Testis (tissue), 2 donors: ENCODE measurements at regions not wholly inside any gene's neighbourhood (a gene's known extent, or its start where the extent isn't known, plus 50 kb on each side); places are given as distances from the start of the nearest gene placed in this dataset.

Source experiments
- POLR2A ChIP-seq: fragments of 450-650 bp; IDR thresholded peaks from one replicate; pipeline ENCODE4 v1.6.1; 2017; ENCODE audit warnings: antibody characterized with exemption, mild to moderate bottlenecking, moderate library complexity
- TF ChIP-seq, protein P1 (sequence below), 3 experiments: fragments of 450-650 bp in 2 of 3; fragments of 200-600 bp in 1 of 3; sonication (generic) in 1 of 3; IDR thresholded peaks; one replicate each; pipeline ENCODE4 v1.5.1; 2016 to 2019; ENCODE audit warnings: antibody characterized with exemption in 3 of 3, mild to moderate bottlenecking in 2 of 3, moderate library complexity in 1 of 3

DNA sequence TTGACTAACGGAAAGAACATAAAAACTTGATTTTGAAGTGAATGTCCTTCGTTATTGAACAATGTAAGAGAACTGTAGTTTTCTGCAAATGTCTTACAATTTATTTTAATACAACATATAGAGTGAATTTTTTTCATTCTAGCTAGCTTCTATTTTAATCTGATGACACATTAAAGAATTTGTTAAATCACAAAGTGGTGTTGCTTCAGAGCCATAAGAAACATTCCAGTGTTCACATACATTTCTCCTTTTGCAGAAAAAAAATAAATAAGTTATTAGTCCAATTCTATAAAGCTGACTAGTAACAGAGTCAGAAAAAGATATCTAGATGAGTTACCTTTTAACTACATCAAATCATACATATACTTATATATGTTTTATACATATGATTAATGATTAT lies 914.3 kb upstream of the SLC39A10 start:
- TF ChIP-seq POLR2A = no peak
- TF ChIP-seq, protein P1, sequence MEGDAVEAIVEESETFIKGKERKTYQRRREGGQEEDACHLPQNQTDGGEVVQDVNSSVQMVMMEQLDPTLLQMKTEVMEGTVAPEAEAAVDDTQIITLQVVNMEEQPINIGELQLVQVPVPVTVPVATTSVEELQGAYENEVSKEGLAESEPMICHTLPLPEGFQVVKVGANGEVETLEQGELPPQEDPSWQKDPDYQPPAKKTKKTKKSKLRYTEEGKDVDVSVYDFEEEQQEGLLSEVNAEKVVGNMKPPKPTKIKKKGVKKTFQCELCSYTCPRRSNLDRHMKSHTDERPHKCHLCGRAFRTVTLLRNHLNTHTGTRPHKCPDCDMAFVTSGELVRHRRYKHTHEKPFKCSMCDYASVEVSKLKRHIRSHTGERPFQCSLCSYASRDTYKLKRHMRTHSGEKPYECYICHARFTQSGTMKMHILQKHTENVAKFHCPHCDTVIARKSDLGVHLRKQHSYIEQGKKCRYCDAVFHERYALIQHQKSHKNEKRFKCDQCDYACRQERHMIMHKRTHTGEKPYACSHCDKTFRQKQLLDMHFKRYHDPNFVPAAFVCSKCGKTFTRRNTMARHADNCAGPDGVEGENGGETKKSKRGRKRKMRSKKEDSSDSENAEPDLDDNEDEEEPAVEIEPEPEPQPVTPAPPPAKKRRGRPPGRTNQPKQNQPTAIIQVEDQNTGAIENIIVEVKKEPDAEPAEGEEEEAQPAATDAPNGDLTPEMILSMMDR (IDR thresholded peaks at IDR 0.05) = no peak
